ENCODE measurements at regions not wholly inside any gene's neighbourhood (a gene's known extent, or its start where the extent isn't known, plus 50 kb on each side); places are given as distances from the start of the nearest gene placed in this dataset.
"Not testable (repeated sequence)": the region's sequence is repeated elsewhere in the genome, so short reads cannot be mapped to it uniquely, and the experiment has no call there.

DNA sequence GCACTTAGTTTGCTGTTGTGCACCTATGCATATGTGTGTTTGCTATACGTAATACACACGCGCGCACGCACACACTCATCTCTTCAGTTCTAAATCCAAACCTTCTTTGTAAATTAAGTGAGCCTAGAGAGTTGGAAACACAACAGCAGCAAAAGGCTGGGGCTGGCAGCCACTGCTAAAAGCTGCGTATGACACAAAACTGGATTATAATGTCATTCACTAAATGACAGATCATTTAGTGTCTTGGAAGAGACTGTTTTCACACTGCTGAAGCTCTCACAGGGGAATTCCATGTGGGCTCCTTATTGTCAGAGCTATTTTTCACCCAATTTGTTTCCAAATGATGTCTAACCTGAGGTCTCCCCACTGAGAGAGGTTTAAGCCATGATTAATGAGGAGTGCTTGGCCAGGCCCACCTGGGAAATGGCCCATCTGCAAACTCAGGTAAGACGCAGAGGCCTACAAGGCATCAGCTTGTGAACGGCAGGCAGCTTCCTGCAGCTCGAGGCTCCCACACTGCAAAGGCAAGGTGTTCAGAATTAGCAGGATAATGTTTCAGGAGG, 94.2 kb downstream of the OLIG3 start:
- no peak for DNase-seq (ENCODE audit: low read depth)

- DNase-seq (ENCODE audit: low read depth), result no peak
Measured at GRCh38 chr6:137395316-137395715, 98.9 kb downstream of the OLIG3 start.

DNA sequence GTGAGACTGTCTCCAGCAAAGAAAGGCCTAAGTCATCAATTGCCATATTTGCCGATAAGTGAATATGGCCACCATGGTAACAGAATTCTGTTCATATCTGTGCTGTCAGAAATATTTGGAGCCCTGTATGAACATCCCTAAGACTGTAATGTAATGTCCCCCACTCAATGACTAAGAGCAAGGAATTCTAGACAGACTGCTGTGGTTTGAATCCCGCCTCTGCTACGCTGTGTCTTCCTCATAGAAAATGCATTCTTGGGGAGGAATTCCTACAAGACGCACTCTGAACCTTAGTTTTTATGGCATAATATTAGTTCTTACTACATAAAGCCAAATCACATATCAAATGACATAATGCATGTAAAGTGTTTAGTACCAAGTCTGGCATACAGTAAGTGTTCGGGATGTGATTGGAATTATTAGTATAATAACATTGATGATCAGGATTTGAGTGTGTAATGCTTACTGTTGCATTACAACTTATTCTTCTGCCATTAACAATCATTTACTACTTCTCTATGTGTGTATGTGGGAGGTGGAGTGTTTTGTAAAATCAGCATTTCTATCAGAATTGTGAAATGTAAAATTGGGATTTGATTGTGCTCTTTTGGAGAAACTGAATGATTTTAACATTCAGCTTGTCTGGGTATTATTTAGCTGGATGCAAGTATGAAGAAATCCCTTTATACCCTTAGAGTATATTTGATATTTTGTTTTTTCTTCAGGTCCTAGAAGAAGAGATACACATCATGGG, 103.0 kb downstream of the OLIG3 start:
- DNase-seq (ENCODE audit: low read depth), result peak; percentile 32

DNA sequence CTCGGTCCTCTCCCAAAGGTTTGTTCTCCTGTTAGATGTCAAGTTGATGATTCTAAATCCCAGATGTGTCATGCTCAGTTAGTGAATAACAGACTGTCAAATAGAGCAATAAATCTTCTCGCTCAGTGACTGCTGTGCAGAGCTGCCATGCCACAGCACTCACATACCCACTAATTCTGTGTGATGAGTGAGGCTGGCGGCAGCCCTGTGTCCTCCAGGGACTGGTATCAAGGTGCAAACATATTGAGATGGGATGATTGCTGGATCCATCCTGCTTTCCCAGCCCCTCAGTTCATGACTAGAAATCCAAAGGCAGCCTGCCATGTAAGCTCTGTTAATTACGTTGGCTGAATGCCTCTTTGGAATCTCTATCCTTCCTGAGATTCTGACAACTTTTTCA, 103.9 kb downstream of the OLIG3 start:
- no peak for DNase-seq (ENCODE audit: low read depth)

DNA sequence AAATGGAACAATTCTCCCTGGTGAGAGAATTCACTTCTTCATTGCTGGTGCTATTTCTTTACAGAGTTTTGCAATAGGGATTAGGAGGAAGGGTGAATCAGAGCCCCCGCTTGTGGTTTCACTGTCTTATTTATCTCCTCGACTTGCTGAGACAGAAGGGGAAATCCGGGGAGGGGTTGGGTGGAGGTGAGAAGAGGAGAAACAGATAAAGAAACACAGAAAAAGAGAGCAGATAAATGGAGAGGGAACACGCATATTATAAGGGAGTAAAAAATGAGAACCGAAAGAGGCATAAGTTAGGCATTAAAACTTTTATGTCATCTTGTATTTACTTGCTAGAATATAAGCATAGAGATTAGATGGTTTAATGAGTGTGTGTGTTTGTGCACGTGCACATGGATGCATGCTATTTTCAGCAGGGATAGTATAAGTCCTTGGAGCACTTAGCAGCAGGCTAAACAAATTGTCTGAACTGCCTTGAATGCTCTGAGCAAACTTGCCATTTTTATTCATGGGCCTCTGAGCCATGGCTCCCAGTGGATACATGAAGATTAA, 105.0 kb downstream of the OLIG3 start:
- peak; percentile 92 for DNase-seq (ENCODE audit: low read depth)

DNA sequence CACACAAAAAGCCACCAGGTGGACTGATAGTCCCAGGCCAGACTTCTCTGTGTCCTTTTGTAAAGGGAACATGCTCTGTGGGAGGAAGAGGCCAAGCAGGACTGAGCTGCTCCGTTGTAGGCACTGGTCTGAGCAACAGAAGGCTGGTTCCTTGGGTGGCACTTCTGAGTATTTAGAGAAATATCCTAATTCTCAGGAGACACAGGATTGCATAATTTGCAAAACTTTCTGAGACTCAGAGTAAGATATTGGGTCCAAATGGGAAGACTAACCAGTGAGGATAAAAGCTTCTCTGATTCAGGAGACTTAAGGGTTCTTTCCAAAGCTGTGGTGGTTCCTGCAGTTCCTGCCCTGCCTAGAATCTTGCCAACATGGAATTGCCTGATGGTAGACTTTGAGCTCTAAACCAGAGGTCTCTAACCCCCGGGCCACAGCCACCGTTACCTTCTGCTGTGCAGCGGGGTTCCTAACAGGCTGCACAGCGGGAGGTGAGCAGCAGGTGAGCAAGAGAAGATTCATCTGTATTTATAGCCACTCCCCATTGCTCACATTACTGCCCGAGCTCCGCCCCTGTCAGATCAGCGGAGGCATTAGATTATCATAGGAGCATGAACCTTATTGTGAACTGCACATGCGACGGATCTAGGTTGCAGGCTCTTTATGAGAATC, 107.0 kb downstream of the OLIG3 start:
- DNase-seq (ENCODE audit: low read depth), result no peak

GRCh38 chr6:137383287-137383686, 110.9 kb downstream of the OLIG3 start:
- DNase-seq (ENCODE audit: low read depth), result not testable (repeated sequence)

DNA sequence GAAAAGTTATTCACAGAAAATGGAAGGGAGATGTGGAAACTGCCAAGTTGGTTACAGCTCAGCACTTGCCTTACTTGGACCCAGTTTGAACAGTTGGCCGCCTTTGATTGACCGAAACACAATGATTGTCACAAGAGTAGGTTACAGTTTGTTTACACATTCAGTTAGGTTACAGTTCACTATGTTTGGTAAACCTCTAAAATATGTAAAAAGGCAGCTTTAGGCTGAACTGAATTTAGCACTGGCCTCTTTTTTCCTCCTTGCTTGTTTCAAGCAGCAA, 116.2 kb downstream of the OLIG3 start:
- DNase-seq (ENCODE audit: low read depth), result no peak

- DNase-seq (ENCODE audit: low read depth), result no peak
Measured at GRCh38 chr6:137373296-137373695, 120.9 kb downstream of the OLIG3 start.

GRCh38 chr6:137372532-137372931, 121.7 kb downstream of the OLIG3 start:
- DNase-seq (ENCODE audit: low read depth), result no peak

GRCh38 chr6:137371634-137372016, 122.6 kb downstream of the OLIG3 start:
- no peak for DNase-seq (ENCODE audit: low read depth)

DNA sequence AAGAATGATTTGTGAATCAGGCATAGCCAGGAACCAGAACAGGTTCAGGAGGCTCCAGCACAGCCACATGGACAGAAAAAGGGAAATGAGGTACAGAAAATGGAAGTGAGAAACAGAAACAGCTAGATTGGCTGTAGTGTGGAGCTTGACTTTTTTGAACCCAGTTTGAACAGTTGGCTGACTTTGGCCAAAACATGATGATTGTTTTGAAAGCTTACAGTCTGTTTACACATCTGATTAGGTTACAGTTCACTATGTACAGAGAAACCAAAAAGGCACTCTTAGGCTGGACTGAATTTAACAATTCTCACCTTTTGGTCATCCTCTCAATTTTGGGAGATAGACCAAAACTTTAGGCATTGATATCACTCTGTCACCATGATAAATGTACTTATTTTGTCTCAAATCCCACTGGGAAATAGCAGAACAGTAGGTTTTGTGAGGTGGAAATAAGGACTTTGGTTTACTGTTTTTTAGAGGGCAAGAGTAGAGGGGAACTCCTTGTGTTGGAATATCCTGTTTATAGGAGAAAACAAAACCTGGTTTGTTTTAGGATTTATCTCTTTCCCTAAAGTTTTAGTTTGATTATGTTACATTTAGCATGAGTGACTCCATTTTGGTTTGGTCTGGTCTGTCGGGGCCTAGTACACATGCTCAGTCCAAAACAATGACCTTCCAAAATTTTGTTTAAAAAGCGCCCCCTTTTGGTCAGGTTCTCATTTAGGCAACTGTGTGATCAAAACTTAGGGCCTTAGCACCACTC, 123.1 kb downstream of the OLIG3 start:
- no peak for DNase-seq (ENCODE audit: low read depth)

- no peak for DNase-seq (ENCODE audit: low read depth)
Measured at GRCh38 chr6:137369136-137369535, 125.1 kb downstream of the OLIG3 start.

DNA sequence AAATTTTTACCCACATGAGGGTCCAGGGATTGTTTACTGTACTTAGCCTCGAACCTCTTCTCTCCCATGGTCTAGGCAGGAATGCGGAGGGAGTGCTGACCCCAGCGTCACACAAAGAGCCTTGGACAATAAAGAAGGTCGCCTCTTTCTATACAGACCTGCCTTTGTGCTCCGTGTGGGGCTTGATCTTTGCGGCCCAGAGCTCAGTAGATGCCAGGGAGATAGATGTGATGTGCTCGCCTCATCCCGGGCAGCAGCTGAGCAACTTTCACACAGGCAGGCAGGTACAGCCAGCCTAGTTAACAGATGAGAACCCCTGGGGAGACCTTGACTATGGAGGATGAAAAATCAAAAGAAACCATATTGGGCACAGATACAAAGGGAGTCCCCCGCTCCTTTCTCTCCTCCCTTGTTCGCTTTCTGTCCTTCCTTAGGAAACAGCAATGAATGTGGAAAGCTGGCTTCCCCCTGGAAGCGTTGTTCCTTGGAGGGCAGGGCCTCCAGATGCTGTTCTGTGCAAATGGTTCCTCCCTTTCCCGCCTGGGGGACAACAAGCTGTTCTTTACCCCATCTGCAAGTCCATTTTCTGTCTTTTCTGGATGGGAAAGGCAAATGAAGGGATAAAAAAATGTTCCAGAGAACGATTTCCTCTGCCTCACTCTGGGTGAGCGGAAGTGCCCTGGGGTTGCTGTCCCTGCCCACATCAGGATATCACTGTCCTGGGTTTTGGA, 128.3 kb downstream of the OLIG3 start:
- DNase-seq (ENCODE audit: low read depth), result no peak

DNA sequence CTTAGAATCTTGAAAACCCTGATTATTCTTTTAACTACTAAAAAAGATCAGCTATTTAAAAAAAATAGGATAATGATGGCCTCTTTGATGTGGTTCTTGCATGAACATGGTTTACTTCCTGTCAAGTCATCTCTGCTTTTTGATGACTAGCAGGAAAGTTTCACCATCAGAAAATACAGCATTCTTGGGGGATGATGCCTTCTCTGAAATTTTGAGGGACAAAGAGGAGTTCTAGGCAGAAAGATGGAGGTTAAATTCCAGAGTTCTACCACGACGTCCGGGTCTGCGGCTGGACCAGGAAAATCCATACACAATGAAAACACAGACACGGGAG, 130.4 kb downstream of the OLIG3 start:
- peak; percentile 69 for DNase-seq (ENCODE audit: low read depth)

GRCh38 chr6:137362878-137363804, 131.1 kb downstream of the OLIG3 start:
- DNase-seq (ENCODE audit: low read depth), result no peak

DNA sequence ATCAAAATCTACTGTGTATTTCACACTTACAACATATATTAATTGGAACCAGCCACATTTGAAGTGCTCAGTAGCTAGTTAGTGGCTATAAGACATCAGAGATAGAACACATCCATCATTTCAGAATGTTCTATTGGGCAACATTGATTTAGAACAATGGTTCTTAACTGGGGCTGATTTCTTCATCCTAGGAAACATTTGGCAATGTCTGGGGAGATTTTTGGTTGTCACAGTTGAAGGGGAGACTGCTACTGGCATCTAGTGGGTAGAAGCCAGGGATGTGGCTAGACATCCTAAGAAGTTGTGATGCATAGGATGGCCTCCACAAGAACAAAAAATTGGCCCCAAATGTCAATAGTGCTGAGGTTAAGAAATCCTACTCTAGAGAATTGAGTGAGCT, 132.5 kb downstream of the OLIG3 start:
- no peak for DNase-seq (ENCODE audit: low read depth)

GRCh38 chr6:137358273-137358672, 135.9 kb downstream of the OLIG3 start:
- DNase-seq (ENCODE audit: low read depth), result no peak

GRCh38 chr6:137357948-137358266, 136.3 kb downstream of the OLIG3 start:
- DNase-seq (ENCODE audit: low read depth), result no peak

DNA sequence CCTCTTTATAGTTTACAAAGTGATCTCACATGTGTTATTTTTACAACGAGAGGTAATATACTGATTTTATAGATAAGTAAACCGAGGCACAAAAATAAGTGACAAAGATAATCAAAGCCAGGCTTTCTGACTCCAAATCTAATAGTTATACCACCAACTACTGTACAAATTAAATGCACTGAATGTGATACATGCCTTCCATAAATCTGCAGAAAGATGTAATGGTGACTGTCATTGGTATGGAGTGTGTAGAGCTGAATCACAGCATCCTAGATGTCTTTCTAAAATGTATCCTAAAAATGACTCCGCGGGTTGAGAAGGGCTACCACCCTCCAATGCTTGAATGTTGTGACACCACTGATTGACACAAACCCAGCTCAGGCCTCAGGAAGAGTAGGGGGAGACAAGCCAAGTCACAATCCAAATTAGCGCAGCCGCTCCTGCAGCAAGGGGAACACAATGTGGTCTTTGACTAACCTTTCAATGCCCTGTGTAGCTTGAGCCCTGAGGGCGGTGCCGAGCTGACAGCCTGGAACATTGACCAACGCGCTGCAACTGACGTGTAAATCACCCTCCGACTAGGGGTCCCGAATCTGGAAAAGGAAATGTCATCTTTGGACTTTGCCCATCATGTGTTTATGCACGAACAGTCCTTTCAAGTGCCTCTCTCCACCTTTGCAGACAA, 136.8 kb downstream of the OLIG3 start:
- DNase-seq (ENCODE audit: low read depth), result no peak
